ENCODE measurements at regions not wholly inside any gene's neighbourhood (a gene's known extent, or its start where the extent isn't known, plus 50 kb on each side); places are given as distances from the start of the nearest gene placed in this dataset.

GRCh38 chr21:15135867-15136629, 71.2 kb upstream of the NRIP1 start:
- Histone ChIP-seq H3K4me2 (ENCODE audit: low read depth, low read length, poor library complexity, severe bottlenecking) (no peak overlapping the region), H3K9ac (ENCODE audit: low read depth, low read length, poor library complexity, severe bottlenecking) (no peak overlapping the region), H3K4me1 (ENCODE audit: insufficient read depth, low read length, poor library complexity, severe bottlenecking) (peaks cover 9% of the 10 kb centered on the region), H3K27me3 (ENCODE audit: insufficient read depth, low read length, poor library complexity, severe bottlenecking) (no peaks in the 10 kb centered on the region), H3K36me3 (ENCODE audit: insufficient read depth, low read length) (no peaks in the 10 kb centered on the region), H3K4me3 (ENCODE audit: low read length, poor library complexity, severe bottlenecking) (no peak overlapping the region), H3K79me2 (ENCODE audit: insufficient read depth, low read length) (no peaks in the 10 kb centered on the region), H3K9me2 (replicated peaks; ENCODE audit: low read depth, low read length) (no peaks in the 10 kb centered on the region), H2AFZ (ENCODE audit: low read length) (no peak overlapping the region), H4K20me1 (ENCODE audit: insufficient read depth, low read length, poor library complexity, severe bottlenecking) (no peaks in the 10 kb centered on the region), H3F3A (ENCODE audit: low read depth) (no peaks in the 10 kb centered on the region), H3K9me3 (ENCODE audit: insufficient read depth, low read depth, low read length) (no peaks in the 10 kb centered on the region)
- TF ChIP-seq CTCF (conservative IDR thresholded peaks at IDR 0.05; ENCODE audit: low read length) = no peak
- TF ChIP-seq EZH2phosphoT487 (IDR thresholded peaks at IDR 0.05; ENCODE audit: borderline replicate concordance) = no peak

- Histone ChIP-seq H3K79me2 (ENCODE audit: insufficient read depth, low read length) (no peaks in the 10 kb centered on the region), H3K4me2 (ENCODE audit: low read depth, low read length, poor library complexity, severe bottlenecking) (no peak overlapping the region), H3K4me1 (ENCODE audit: insufficient read depth, low read length, poor library complexity, severe bottlenecking) (peaks cover 9% of the 10 kb centered on the region), H3K4me3 (ENCODE audit: low read length, poor library complexity, severe bottlenecking) (no peak overlapping the region), H3K27me3 (ENCODE audit: insufficient read depth, low read length, poor library complexity, severe bottlenecking) (no peaks in the 10 kb centered on the region), H3K9me2 (replicated peaks; ENCODE audit: low read depth, low read length) (no peaks in the 10 kb centered on the region), H3F3A (ENCODE audit: low read depth) (no peaks in the 10 kb centered on the region), H3K9ac (ENCODE audit: low read depth, low read length, poor library complexity, severe bottlenecking) (no peak overlapping the region), H2AFZ (ENCODE audit: low read length) (no peak overlapping the region), H4K20me1 (ENCODE audit: insufficient read depth, low read length, poor library complexity, severe bottlenecking) (no peaks in the 10 kb centered on the region), H3K36me3 (ENCODE audit: insufficient read depth, low read length) (no peaks in the 10 kb centered on the region), H3K9me3 (ENCODE audit: insufficient read depth, low read depth, low read length) (no peaks in the 10 kb centered on the region)
- TF ChIP-seq CTCF (conservative IDR thresholded peaks at IDR 0.05; ENCODE audit: low read length) = no peak
- TF ChIP-seq EZH2phosphoT487 (IDR thresholded peaks at IDR 0.05; ENCODE audit: borderline replicate concordance) = no peak
Observed at GRCh38 chr21:15138490-15138889, 73.7 kb upstream of the NRIP1 start.

- Histone ChIP-seq H3K4me3 (ENCODE audit: low read length, poor library complexity, severe bottlenecking) (no peak overlapping the region), H3K36me3 (ENCODE audit: insufficient read depth, low read length) (no peaks in the 10 kb centered on the region), H4K20me1 (ENCODE audit: insufficient read depth, low read length, poor library complexity, severe bottlenecking) (no peaks in the 10 kb centered on the region), H3K9me3 (ENCODE audit: insufficient read depth, low read depth, low read length) (no peaks in the 10 kb centered on the region), H3K9ac (ENCODE audit: low read depth, low read length, poor library complexity, severe bottlenecking) (no peak overlapping the region), H3K9me2 (replicated peaks; ENCODE audit: low read depth, low read length) (no peaks in the 10 kb centered on the region), H3K27me3 (ENCODE audit: insufficient read depth, low read length, poor library complexity, severe bottlenecking) (no peaks in the 10 kb centered on the region), H3F3A (ENCODE audit: low read depth) (no peaks in the 10 kb centered on the region), H2AFZ (ENCODE audit: low read length) (no peak overlapping the region), H3K4me1 (ENCODE audit: insufficient read depth, low read length, poor library complexity, severe bottlenecking) (peaks cover 3% of the 10 kb centered on the region), H3K4me2 (ENCODE audit: low read depth, low read length, poor library complexity, severe bottlenecking) (no peak overlapping the region), H3K79me2 (ENCODE audit: insufficient read depth, low read length) (no peaks in the 10 kb centered on the region)
- TF ChIP-seq CTCF (conservative IDR thresholded peaks at IDR 0.05; ENCODE audit: low read length) (no peak), EZH2phosphoT487 (IDR thresholded peaks at IDR 0.05; ENCODE audit: borderline replicate concordance) (no peak)
Observed at GRCh38 chr21:15139898-15140297, 75.1 kb upstream of the NRIP1 start.
